Uterus (tissue), 2 donors: ENCODE measurements at regions not wholly inside any gene's neighbourhood (a gene's known extent, or its start where the extent isn't known, plus 50 kb on each side); places are given as distances from the start of the nearest gene placed in this dataset.

Experiments used
- CTCF ChIP-seq, 4 experiments: fragments of 200-600 bp in 2 of 4; fragments of 450-650 bp in 2 of 4; sonication (generic) in 2 of 4; IDR thresholded peaks; one replicate each; pipeline ENCODE4 v1.5.1; 2016 to 2019; ENCODE audit warnings: antibody characterized with exemption in 4 of 4, mild to moderate bottlenecking in 2 of 4, moderate library complexity in 1 of 4
- POLR2A ChIP-seq, 2 donors: fragments of 450-650 bp; IDR thresholded peaks; one replicate each; pipeline ENCODE4 v1.6.1; 2016; ENCODE audit warnings: antibody characterized with exemption in 2 of 2, mild to moderate bottlenecking in 1 of 2, moderate library complexity in 1 of 2

- TF ChIP-seq POLR2A (IDR thresholded peaks at IDR 0.05) (no peak), CTCF (IDR thresholded peaks at IDR 0.05) (no peak)
Measured at GRCh38 chr6:169397684-169398083, 144.0 kb upstream of the THBS2 start.
